HFF-Myc (cell line): ENCODE measurements at regions not wholly inside any gene's neighbourhood (a gene's known extent, or its start where the extent isn't known, plus 50 kb on each side); places are given as distances from the start of the nearest gene placed in this dataset.

ENCODE experiments used
- DNase-seq: peaks from one replicate; pipeline ENCODE4 v3.0.0-alpha.2; 2011; ENCODE audit warnings: low read depth; ENCODE audit errors: extremely low read depth
- H3K4me3 ChIP-seq: replicated peaks from 2 replicates; pipeline ENCODE4 v1.5.1; 2011; ENCODE audit warnings: low read depth, mild to moderate bottlenecking, control low read depth, low read length
- TF ChIP-seq, protein P1 (sequence below): IDR thresholded peaks from 2 replicates; pipeline ENCODE4 v1.5.1; 2012; ENCODE audit warnings: mild to moderate bottlenecking, low read depth, low read length, control low read depth; ENCODE audit errors: missing control alignments

DNA sequence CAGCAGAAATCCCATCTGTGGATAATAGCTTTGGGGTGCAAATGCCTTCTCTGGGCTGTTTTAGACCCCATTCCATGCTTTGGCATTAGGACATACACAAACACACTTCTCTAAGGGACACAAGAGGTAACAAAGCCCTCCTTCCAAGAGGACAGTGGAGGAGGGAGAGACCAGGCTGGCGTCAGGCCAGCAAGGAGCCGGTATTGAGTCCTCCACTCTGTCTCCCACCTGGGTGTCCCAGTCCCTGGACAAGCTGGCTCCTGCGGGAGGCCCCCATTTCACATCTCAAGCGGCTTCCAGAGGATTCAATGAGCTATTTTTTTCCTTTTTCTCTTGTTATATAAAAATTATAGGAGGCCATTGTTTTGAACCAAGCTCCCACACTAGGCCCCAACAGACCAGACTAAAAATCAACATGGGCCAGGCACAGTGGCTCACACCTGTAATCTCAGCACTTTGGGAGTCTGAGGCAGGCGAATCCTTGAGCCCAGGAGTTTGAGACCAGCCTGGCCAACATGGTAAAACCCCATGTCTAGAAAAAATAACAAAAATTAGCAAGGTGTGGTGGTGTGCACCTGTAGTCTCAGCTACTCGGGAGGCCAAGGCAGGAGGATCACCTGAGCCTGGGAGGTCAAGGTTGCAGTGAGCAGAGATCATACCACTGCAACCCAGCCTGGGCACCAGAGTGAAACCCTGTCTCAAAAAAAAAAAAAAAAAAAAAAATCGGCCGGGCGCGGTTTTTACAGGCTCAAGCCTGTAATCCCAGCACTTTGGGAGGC lies 142.9 kb downstream of the TOMM20 start:
- no peak for DNase-seq
- TF ChIP-seq, protein P1, sequence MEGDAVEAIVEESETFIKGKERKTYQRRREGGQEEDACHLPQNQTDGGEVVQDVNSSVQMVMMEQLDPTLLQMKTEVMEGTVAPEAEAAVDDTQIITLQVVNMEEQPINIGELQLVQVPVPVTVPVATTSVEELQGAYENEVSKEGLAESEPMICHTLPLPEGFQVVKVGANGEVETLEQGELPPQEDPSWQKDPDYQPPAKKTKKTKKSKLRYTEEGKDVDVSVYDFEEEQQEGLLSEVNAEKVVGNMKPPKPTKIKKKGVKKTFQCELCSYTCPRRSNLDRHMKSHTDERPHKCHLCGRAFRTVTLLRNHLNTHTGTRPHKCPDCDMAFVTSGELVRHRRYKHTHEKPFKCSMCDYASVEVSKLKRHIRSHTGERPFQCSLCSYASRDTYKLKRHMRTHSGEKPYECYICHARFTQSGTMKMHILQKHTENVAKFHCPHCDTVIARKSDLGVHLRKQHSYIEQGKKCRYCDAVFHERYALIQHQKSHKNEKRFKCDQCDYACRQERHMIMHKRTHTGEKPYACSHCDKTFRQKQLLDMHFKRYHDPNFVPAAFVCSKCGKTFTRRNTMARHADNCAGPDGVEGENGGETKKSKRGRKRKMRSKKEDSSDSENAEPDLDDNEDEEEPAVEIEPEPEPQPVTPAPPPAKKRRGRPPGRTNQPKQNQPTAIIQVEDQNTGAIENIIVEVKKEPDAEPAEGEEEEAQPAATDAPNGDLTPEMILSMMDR = no peak
- H3K4me3 ChIP-seq = no peak overlapping the region

DNA sequence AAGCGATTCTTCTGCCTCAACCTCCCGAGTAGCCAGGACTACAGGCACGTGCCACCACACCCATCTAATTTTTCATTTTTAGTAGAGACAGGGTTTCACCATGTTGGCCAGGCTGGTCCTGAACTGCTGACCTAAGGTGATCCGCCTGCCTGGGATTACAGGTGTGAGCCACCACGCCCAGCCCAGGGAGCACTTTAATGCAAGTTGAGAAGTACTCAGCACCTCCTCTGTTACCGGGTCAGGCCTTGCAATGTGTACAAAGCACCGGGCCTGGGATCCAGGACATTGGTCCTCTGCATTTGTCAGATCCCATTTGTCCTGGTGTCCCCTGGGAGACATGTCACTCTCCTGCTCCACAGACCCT lies 143.6 kb downstream of the TOMM20 start:
- no peak overlapping the region for H3K4me3 ChIP-seq
- no peak for DNase-seq
- TF ChIP-seq, protein P1 = no peak

DNA sequence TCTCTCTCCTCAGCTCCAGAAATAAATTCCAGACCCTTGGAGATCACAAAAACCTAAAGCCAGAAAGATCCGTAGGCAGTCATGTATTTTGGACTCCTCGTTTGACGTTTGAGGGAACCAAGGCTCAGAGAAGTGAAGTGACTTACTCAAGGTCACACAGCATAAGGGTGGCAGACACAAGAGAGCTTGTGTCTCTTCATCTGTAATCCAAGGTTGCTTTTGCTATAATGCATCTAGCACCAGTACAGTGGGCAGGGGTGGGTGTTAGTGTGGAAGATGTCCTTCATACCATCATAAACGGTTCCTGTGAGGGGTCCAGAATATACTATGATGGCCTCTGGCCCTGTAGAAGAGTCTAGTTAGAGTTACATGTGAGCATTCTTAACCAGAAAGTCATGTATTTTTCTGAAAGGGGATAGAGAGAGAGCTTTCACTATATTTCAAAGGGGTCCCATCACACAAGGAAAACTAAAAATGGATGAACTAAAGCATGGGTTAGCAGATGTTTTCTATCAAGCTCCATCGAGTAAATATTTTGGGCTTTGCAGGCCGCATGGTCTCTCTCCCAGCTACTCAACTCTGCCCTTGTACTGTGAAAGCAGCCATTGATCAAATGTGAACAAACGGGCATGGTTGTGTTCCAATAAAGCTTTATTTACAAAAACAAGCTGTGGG lies 144.9 kb downstream of the TOMM20 start:
- H3K4me3 ChIP-seq = no peak overlapping the region
- no peak for DNase-seq
- TF ChIP-seq, protein P1 = no peak

DNA sequence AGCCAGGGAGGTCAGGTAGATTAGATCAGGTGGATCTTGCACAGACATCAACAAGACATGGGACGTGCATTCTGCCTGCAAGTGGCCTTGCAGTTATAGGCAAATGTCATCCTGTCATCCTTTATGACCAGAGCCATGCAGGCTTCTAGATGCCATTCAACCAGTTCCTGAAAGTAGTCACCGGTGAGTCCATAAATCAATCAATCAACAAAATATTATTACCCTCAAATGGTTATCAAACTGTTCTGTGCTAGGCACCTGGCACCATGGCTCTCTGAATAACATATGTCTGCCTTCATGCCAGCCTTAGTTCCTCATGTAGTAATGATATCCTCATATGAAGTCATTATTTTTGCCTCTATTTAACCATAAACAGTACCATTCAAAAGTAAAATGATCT lies 146.9 kb downstream of the TOMM20 start:
- TF ChIP-seq, protein P1 = no peak
- no peak for DNase-seq
- no peak overlapping the region for H3K4me3 ChIP-seq

DNA sequence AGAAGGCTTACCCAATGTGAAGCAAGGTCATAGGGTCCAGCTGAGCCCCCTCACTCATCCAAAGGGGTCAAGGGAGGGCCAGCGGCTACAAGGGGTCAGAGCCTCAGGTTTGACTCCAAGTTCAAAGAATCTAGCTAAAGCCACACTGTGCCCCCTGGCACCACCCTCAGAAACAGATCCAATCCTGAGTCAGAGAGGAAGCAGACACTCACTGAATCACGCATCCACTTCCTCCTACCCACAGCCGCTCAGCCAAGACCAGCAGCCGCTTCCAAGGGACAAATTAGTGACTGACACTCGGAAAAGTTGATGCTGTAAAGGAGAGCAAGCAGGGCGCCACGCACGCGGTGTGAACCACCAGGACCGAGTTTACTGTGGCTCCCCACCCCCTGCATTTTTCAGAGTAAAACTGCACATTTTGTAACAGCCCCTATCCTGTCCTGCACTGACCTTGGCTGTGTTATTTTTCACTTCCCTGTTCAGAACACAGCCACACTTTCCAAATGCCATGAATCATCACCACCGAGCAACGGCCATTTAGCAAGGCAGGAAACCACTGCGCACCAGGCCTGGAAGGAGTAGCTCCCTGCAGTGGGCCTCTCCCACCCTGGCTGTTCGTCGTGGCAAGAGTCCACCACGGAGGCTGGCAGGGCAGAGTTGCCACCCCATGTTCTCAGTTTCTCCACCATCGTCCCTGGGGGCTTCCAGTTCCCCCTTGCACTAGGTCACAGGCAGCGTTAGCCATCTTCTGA lies 147.8 kb downstream of the TOMM20 start:
- no peak overlapping the region for H3K4me3 ChIP-seq
- TF ChIP-seq, protein P1 = no peak
- peak; percentile 78 for DNase-seq

DNA sequence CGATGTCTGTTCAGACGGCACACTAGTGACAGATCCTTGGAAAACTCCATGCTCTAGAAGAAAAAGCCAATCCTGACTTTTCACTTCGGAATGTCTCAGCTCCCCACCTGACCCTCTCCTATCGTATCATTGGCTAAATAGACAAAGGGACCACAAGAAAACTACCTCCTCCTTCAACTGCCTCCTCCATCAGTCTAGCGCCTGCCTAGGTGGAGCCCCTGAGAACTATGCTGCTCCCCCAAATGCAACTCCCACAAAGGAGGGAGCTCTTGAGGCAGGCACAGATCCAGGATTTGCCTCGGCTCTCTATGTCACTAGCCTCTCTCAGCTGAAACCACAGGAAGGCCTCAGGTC lies 148.4 kb downstream of the TOMM20 start:
- no peak overlapping the region for H3K4me3 ChIP-seq
- TF ChIP-seq, protein P1 = no peak

More for the DNA sequence above, 148.4 kb downstream of the TOMM20 start:
- DNase-seq = no peak
